ENCODE measurements at regions not wholly inside any gene's neighbourhood (a gene's known extent, or its start where the extent isn't known, plus 50 kb on each side); places are given as distances from the start of the nearest gene placed in this dataset.

GRCh38 chr14:85090681-85091080, 439.3 kb upstream of the FLRT2 start:
- DNase-seq (ENCODE audit: low spot score in 2 of 2): no peak
- H3K36me3 ChIP-seq: no peaks in the 10 kb centered on the region
- no peak for TF ChIP-seq POLR2AphosphoS5 (IDR thresholded peaks at IDR 0.05)
- TF ChIP-seq EP300 (IDR thresholded peaks at IDR 0.05): no peak
- no peak for TF ChIP-seq CTCF (IDR thresholded peaks at IDR 0.05)
- TF ChIP-seq POLR2A (IDR thresholded peaks at IDR 0.05): no peak
- no peaks in the 10 kb centered on the region for H3K27me3 ChIP-seq
- 71% methylated on average over 2 of the region's 2 CpGs for WGBS
- H3K27ac ChIP-seq: no peak overlapping the region
- H3K4me3 ChIP-seq: no peak overlapping the region
- peaks cover 6% of the 10 kb centered on the region for H3K4me1 ChIP-seq
- H3K9me3 ChIP-seq: no peaks in the 10 kb centered on the region

- Histone ChIP-seq H3K9me3 (no peaks in the 10 kb centered on the region), H3K36me3 (no peaks in the 10 kb centered on the region), H3K4me1 (peaks cover 1% of the 10 kb centered on the region), H3K4me3 (no peak overlapping the region), H3K27me3 (no peaks in the 10 kb centered on the region), H3K27ac (no peak overlapping the region)
- no peak for TF ChIP-seq POLR2AphosphoS5 (IDR thresholded peaks at IDR 0.05)
- TF ChIP-seq POLR2A (IDR thresholded peaks at IDR 0.05): no peak
- TF ChIP-seq EP300 (IDR thresholded peaks at IDR 0.05): no peak
- TF ChIP-seq CTCF (IDR thresholded peaks at IDR 0.05): no peak
- WGBS: 81% methylated on average over 5 of the region's 5 CpGs
- no peak for DNase-seq (ENCODE audit: low spot score in 2 of 2)
Measured at GRCh38 chr14:85093631-85094330, 436.2 kb upstream of the FLRT2 start.

- Histone ChIP-seq H3K36me3 (no peaks in the 10 kb centered on the region), H3K9me3 (no peaks in the 10 kb centered on the region), H3K27ac (no peak overlapping the region), H3K27me3 (no peaks in the 10 kb centered on the region), H3K4me1 (no peaks in the 10 kb centered on the region), H3K4me3 (no peak overlapping the region)
- DNase-seq (ENCODE audit: low spot score in 2 of 2): no peak
- no peak for TF ChIP-seq POLR2A (IDR thresholded peaks at IDR 0.05)
- no peak for TF ChIP-seq POLR2AphosphoS5 (IDR thresholded peaks at IDR 0.05)
- TF ChIP-seq CTCF (IDR thresholded peaks at IDR 0.05): no peak
- TF ChIP-seq EP300 (IDR thresholded peaks at IDR 0.05): no peak
- WGBS: 47% methylated on average over 1 of the region's 1 CpG
Measured at GRCh38 chr14:85102591-85102990, 427.4 kb upstream of the FLRT2 start.

- no peaks in the 10 kb centered on the region for H3K36me3 ChIP-seq
- no peak for DNase-seq (ENCODE audit: low spot score in 2 of 2)
- 77% methylated on average over 2 of the region's 2 CpGs for WGBS
Measured at GRCh38 chr14:85106506-85106905, 423.4 kb upstream of the FLRT2 start.

GRCh38 chr14:85112762-85113161, 417.2 kb upstream of the FLRT2 start:
- Histone ChIP-seq H3K36me3 (no peaks in the 10 kb centered on the region), H3K9me3 (no peaks in the 10 kb centered on the region), H3K27ac (no peak overlapping the region), H3K27me3 (no peaks in the 10 kb centered on the region), H3K4me1 (no peaks in the 10 kb centered on the region), H3K4me3 (no peak overlapping the region)
- DNase-seq (ENCODE audit: low spot score in 2 of 2): no peak
- TF ChIP-seq POLR2A (IDR thresholded peaks at IDR 0.05): no peak
- TF ChIP-seq EP300 (IDR thresholded peaks at IDR 0.05): no peak
- no peak for TF ChIP-seq CTCF (IDR thresholded peaks at IDR 0.05)
- no peak for TF ChIP-seq POLR2AphosphoS5 (IDR thresholded peaks at IDR 0.05)
- 86% methylated on average over 2 of the region's 2 CpGs for WGBS

More at GRCh38 chr14:85106506-85106905, 423.4 kb upstream of the FLRT2 start:
- Histone ChIP-seq H3K27me3 (no peaks in the 10 kb centered on the region), H3K27ac (no peak overlapping the region), H3K4me1 (no peaks in the 10 kb centered on the region), H3K4me3 (no peak overlapping the region), H3K9me3 (no peaks in the 10 kb centered on the region)
- no peak for TF ChIP-seq EP300 (IDR thresholded peaks at IDR 0.05)
- TF ChIP-seq POLR2AphosphoS5 (IDR thresholded peaks at IDR 0.05): no peak
- no peak for TF ChIP-seq POLR2A (IDR thresholded peaks at IDR 0.05)
- TF ChIP-seq CTCF (IDR thresholded peaks at IDR 0.05): no peak
